Progenitor cell of endocrine pancreas (in vitro differentiated cells): ENCODE measurements at regions not wholly inside any gene's neighbourhood (a gene's known extent, or its start where the extent isn't known, plus 50 kb on each side); places are given as distances from the start of the nearest gene placed in this dataset.

Experiments used
- DNase-seq: peaks from one replicate; pipeline ENCODE4 v3.0.0; 2021; ENCODE audit warnings: low spot score; ENCODE audit not compliant: unreplicated experiment
- H3K27ac Mint-ChIP-seq: 2 replicates; pipeline ENCODE4 v1.8.0; 2021; ENCODE audit warnings: mild to moderate bottlenecking, moderate library complexity, mixed read lengths
- H3K27me3 Mint-ChIP-seq: 2 replicates; pipeline ENCODE4 v1.8.0; 2021; ENCODE audit warnings: mixed read lengths
- H3K36me3 Mint-ChIP-seq: 2 replicates; pipeline ENCODE4 v1.8.0; 2022; ENCODE audit warnings: mixed read lengths; ENCODE audit not compliant: insufficient read depth
- H3K4me1 Mint-ChIP-seq: 2 replicates; pipeline ENCODE4 v1.8.0; 2021; ENCODE audit warnings: low read depth, mixed read lengths
- H3K4me3 Mint-ChIP-seq: 2 replicates; pipeline ENCODE4 v1.8.0; 2021; ENCODE audit warnings: low read depth, mild to moderate bottlenecking, moderate library complexity, mixed read lengths
- H3K9me3 Mint-ChIP-seq: 2 replicates; pipeline ENCODE4 v1.8.0; 2021; ENCODE audit warnings: low read depth, mixed read lengths
- TF ChIP-seq, protein P1 (sequence below): fragments of 200-600 bp; sonication (generic); IDR thresholded peaks from one replicate; pipeline ENCODE4 v1.5.0; 2021; ENCODE audit warnings: antibody characterized with exemption, mild to moderate bottlenecking; ENCODE audit not compliant: unreplicated experiment

DNA sequence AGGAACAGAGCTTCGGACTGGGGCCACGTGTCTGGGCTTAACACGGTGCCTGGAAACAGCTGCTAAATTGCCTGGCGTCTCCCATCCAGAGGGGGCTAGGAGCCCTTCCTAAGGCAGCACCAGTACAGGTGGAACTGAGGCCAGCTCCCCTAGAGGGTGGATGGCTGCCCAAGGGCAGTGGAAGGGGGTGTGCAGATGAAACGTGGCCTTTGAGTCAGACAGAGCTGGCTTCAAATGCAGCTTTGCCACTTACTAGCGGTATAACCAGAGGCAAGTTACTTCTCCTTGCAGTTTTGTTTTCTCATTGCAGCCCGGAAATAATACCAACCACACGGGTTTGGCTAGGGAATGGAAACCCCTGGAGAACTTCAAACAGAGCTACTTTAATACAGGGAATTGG lies 59.3 kb upstream of the SLC24A4 start:
- no peaks in the 10 kb centered on the region for H3K9me3 Mint-ChIP-seq
- no peak overlapping the region for H3K27ac Mint-ChIP-seq
- H3K36me3 Mint-ChIP-seq = no peaks in the 10 kb centered on the region
- no peaks in the 10 kb centered on the region for H3K4me1 Mint-ChIP-seq
- no peak for DNase-seq
- TF ChIP-seq, protein P1, sequence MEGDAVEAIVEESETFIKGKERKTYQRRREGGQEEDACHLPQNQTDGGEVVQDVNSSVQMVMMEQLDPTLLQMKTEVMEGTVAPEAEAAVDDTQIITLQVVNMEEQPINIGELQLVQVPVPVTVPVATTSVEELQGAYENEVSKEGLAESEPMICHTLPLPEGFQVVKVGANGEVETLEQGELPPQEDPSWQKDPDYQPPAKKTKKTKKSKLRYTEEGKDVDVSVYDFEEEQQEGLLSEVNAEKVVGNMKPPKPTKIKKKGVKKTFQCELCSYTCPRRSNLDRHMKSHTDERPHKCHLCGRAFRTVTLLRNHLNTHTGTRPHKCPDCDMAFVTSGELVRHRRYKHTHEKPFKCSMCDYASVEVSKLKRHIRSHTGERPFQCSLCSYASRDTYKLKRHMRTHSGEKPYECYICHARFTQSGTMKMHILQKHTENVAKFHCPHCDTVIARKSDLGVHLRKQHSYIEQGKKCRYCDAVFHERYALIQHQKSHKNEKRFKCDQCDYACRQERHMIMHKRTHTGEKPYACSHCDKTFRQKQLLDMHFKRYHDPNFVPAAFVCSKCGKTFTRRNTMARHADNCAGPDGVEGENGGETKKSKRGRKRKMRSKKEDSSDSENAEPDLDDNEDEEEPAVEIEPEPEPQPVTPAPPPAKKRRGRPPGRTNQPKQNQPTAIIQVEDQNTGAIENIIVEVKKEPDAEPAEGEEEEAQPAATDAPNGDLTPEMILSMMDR = no peak
- no peak overlapping the region for H3K4me3 Mint-ChIP-seq
- peaks cover 12% of the 10 kb centered on the region for H3K27me3 Mint-ChIP-seq

DNA sequence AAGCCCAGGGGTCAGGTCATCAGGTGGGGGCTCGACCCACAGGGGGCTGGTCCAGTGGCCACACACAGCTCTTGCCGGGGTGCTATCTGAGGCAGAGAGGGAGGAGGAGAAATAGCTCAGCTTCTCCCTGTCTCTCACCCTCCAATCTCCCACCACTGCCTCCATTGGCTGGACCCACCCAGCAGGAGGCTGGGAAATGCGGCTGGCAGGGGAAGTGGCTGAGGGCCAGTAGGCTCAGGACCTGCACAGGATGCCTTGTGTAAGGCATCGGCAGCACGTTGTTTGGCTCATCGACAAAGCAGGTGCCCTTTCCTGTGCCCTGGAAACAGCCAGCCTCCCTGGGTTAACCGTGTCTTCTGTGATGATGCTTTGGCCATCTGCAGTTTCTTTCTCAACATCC lies 58.8 kb upstream of the SLC24A4 start:
- TF ChIP-seq, protein P1 = no peak
- no peaks in the 10 kb centered on the region for H3K9me3 Mint-ChIP-seq
- DNase-seq = no peak
- no peaks in the 10 kb centered on the region for H3K36me3 Mint-ChIP-seq
- H3K4me3 Mint-ChIP-seq = no peak overlapping the region
- H3K27ac Mint-ChIP-seq = no peak overlapping the region
- no peaks in the 10 kb centered on the region for H3K4me1 Mint-ChIP-seq
- H3K27me3 Mint-ChIP-seq = peaks cover 12% of the 10 kb centered on the region

DNA sequence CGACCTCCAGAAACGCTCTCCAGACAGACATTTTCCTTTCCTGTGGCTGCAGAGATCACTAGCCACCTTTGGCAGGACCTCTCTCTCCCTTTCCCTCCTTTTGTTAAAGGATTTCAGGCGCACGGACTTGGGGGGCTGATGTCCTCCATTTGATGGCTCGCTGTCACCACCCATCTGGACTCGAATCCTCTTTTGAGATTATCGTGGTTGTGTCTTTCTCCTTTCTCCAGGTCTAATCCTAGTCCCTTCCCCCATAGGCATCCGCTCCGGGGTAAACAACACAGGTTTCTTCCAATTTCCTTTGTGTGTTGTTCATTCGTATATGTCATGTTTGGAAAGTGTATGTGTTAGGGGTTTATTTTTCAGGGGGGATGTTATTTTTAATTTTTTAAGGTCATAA lies 56.7 kb upstream of the SLC24A4 start:
- TF ChIP-seq, protein P1 = no peak
- H3K4me1 Mint-ChIP-seq = no peaks in the 10 kb centered on the region
- DNase-seq = no peak
- no peak overlapping the region for H3K4me3 Mint-ChIP-seq
- H3K9me3 Mint-ChIP-seq = no peaks in the 10 kb centered on the region
- H3K27me3 Mint-ChIP-seq = peaks cover 19% of the 10 kb centered on the region
- no peaks in the 10 kb centered on the region for H3K36me3 Mint-ChIP-seq
- no peak overlapping the region for H3K27ac Mint-ChIP-seq
